ENCODE measurements at regions not wholly inside any gene's neighbourhood (a gene's known extent, or its start where the extent isn't known, plus 50 kb on each side); places are given as distances from the start of the nearest gene placed in this dataset.

DNA sequence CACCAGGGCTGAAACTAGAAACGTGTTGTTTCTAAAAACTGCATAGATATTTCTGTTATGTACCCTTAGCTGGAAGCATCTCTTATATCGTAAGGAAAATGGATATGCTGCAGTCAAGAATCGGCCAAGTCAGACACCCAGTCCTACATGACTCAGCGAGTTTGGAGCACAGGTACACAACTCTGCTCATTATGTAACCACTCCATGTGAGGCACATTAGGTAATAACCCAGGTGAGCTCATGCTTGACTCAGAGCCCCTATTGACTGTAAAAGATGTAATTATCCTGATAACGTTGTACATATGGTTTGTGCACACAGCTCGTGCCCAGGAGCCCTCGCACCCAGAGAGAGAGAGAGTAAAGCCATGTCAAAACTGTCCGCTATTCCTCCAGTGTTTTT is 593.7 kb upstream of the ACO1 start:
- H3K27ac Mint-ChIP-seq, result no peak overlapping the region
- TF ChIP-seq, protein P1, sequence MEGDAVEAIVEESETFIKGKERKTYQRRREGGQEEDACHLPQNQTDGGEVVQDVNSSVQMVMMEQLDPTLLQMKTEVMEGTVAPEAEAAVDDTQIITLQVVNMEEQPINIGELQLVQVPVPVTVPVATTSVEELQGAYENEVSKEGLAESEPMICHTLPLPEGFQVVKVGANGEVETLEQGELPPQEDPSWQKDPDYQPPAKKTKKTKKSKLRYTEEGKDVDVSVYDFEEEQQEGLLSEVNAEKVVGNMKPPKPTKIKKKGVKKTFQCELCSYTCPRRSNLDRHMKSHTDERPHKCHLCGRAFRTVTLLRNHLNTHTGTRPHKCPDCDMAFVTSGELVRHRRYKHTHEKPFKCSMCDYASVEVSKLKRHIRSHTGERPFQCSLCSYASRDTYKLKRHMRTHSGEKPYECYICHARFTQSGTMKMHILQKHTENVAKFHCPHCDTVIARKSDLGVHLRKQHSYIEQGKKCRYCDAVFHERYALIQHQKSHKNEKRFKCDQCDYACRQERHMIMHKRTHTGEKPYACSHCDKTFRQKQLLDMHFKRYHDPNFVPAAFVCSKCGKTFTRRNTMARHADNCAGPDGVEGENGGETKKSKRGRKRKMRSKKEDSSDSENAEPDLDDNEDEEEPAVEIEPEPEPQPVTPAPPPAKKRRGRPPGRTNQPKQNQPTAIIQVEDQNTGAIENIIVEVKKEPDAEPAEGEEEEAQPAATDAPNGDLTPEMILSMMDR (IDR thresholded peaks at IDR 0.05), result no peak
- TF ChIP-seq EZH2 (IDR thresholded peaks at IDR 0.05), result no peak
- no peak for TF ChIP-seq EZH2phosphoT487 (IDR thresholded peaks at IDR 0.05)

DNA sequence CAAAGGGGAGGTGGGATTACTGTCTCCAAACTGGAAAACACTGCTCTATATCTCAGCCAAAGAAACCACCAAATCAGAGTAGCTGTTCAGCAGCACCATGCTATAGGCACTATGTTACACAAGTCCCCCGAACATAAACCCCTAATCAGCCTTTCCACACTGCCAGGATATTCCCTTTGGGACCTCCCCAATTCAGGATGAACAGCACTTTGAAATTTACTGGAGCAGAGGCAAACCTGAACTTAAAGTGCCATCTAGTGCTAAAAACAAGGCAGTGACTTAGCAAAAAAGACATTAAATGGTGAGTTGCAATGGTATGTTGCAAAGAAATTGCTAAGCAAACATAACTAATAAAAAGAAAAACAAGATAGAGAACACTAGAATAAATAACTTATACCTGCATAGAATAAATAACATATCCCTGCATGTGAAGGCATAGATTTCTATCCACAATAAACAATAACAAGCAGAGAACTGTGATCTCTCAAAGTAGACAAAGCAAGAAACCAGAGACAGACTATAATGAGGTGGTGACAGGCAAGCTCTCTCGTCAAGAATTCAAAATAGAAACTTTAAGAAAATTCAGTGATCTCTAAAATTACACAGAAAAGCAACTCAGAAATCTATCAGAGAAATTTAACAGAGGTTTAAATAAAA is 584.4 kb upstream of the ACO1 start:
- Histone ChIP-seq H3K4me3 (no peak overlapping the region), H3F3A (ENCODE audit: low read depth) (no peaks in the 10 kb centered on the region), H3K27ac (no peak overlapping the region), H3K79me2 (ENCODE audit: low read depth) (no peaks in the 10 kb centered on the region), H3K36me3 (no peaks in the 10 kb centered on the region), H3K9ac (no peak overlapping the region), H2AFZ (replicated peaks) (peak overlapping the region; percentile 20), H4K20me1 (ENCODE audit: low read depth) (no peaks in the 10 kb centered on the region), H3K27me3 (no peaks in the 10 kb centered on the region), H3K4me2 (no peak overlapping the region), H3K4me1 (no peaks in the 10 kb centered on the region), H3K9me3 (ENCODE audit: low read depth) (no peaks in the 10 kb centered on the region)
- Mint-ChIP-seq H3K27me3 (ENCODE audit: insufficient read depth, low read depth) (no peaks in the 10 kb centered on the region), H3K4me3 (no peak overlapping the region), H3K27ac (no peak overlapping the region), H3K36me3 (no peaks in the 10 kb centered on the region), H3K9me3 (no peaks in the 10 kb centered on the region), H3K4me1 (peaks cover 2% of the 10 kb centered on the region)
- no peak for TF ChIP-seq EZH2phosphoT487 (IDR thresholded peaks at IDR 0.05)
- TF ChIP-seq, protein P1 (IDR thresholded peaks at IDR 0.05), result peak; percentile 80
- DNase-seq (ENCODE audit: low spot score), result peak; percentile 65

More for the DNA sequence above, 593.7 kb upstream of the ACO1 start:
- no peaks in the 10 kb centered on the region for H3K36me3 Mint-ChIP-seq
- H3K27ac ChIP-seq, result no peak overlapping the region
- no peaks in the 10 kb centered on the region for H4K20me1 ChIP-seq (ENCODE audit: low read depth)
- H3K27me3 Mint-ChIP-seq (ENCODE audit: insufficient read depth, low read depth), result no peaks in the 10 kb centered on the region
- no peaks in the 10 kb centered on the region for H3K27me3 ChIP-seq
- H3K9ac ChIP-seq, result no peak overlapping the region
- H3K9me3 ChIP-seq (ENCODE audit: low read depth), result no peaks in the 10 kb centered on the region
- no peaks in the 10 kb centered on the region for H3K9me3 Mint-ChIP-seq
- H3K4me2 ChIP-seq, result no peak overlapping the region
- peaks cover 2% of the 10 kb centered on the region for H3K4me1 Mint-ChIP-seq
- no peaks in the 10 kb centered on the region for H3K36me3 ChIP-seq
- no peak overlapping the region for H2AFZ ChIP-seq (replicated peaks)
- DNase-seq (ENCODE audit: low spot score), result no peak
- no peak overlapping the region for H3K4me3 Mint-ChIP-seq
- H3K4me3 ChIP-seq, result no peak overlapping the region
- no peaks in the 10 kb centered on the region for H3F3A ChIP-seq (ENCODE audit: low read depth)
- no peaks in the 10 kb centered on the region for H3K79me2 ChIP-seq (ENCODE audit: low read depth)
- no peaks in the 10 kb centered on the region for H3K4me1 ChIP-seq

DNA sequence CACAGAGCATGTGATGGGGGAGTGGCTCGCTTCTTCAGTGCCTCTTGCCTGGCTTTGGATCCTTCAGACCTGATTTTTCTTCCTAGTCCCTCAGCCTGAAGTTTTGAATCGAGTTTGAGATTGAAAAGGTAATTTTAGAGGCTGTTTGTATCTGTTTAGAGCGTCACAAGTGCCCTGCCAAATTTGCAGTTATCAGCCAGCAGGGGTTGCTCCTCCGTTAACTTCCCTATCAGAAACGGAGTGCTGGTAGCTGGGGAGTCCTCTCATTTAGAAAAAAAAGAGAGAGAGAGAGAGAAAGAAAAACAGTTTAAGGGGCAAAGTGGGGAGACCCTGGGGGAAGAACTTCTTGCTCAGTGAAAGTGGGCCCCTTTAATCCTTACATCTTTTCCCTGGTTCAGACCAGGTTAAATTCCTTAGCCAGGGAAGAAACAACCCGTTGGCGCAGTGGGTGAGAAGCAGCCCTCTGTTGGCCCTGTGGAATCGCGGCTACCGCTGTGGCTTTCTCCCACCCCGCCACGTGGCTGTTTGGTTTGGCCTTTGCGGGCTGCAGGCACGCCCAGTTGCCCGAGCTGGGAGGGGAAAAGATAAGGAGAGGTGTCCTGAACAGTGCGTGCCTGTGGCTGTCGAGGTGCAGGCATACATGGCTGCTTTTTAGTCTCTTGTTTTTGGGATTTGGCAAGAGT is 576.7 kb upstream of the ACO1 start:
- H3K27me3 Mint-ChIP-seq (ENCODE audit: insufficient read depth, low read depth), result peaks cover 3% of the 10 kb centered on the region
- Histone ChIP-seq H3K4me3 (no peak overlapping the region), H3K4me1 (no peaks in the 10 kb centered on the region), H3K4me2 (no peak overlapping the region), H3K9ac (no peak overlapping the region), H3K36me3 (no peaks in the 10 kb centered on the region), H4K20me1 (ENCODE audit: low read depth) (no peaks in the 10 kb centered on the region), H3K79me2 (ENCODE audit: low read depth) (no peaks in the 10 kb centered on the region), H3K9me3 (ENCODE audit: low read depth) (no peaks in the 10 kb centered on the region), H2AFZ (replicated peaks) (peak overlapping the region; percentile 69), H3K27ac (no peak overlapping the region), H3F3A (ENCODE audit: low read depth) (no peaks in the 10 kb centered on the region), H3K27me3 (no peaks in the 10 kb centered on the region)
- H3K27ac Mint-ChIP-seq, result no peak overlapping the region
- no peak overlapping the region for H3K4me3 Mint-ChIP-seq
- no peaks in the 10 kb centered on the region for H3K9me3 Mint-ChIP-seq
- H3K4me1 Mint-ChIP-seq, result no peaks in the 10 kb centered on the region
- no peak for TF ChIP-seq EZH2phosphoT487 (IDR thresholded peaks at IDR 0.05)
- no peak for TF ChIP-seq EZH2 (IDR thresholded peaks at IDR 0.05)
- TF ChIP-seq, protein P1 (IDR thresholded peaks at IDR 0.05), result peak; percentile 33
- no peaks in the 10 kb centered on the region for H3K36me3 Mint-ChIP-seq
- DNase-seq (ENCODE audit: low spot score), result peak; percentile 24

Measured in neural progenitor cell (in vitro differentiated cells).